Ascending aorta (tissue), 2 donors: ENCODE measurements at regions not wholly inside any gene's neighbourhood (a gene's known extent, or its start where the extent isn't known, plus 50 kb on each side); places are given as distances from the start of the nearest gene placed in this dataset.

Experiments
- DNase-seq, 2 donors: peaks; one replicate each; pipeline ENCODE4 v3.0.0-alpha.2; 2019; ENCODE audit warnings: low spot score in 2 of 2
- H3K27ac ChIP-seq, 2 donors: fragments of 200-600 bp; sonication (generic); one replicate each; pipeline ENCODE4 v1.5.1; 2016 to 2017; ENCODE audit warnings: mild to moderate bottlenecking in 1 of 2
- H3K27me3 ChIP-seq: fragments of 200-600 bp; sonication (generic); one replicate; pipeline ENCODE4 v1.5.1; 2017
- H3K36me3 ChIP-seq, 2 donors: fragments of 200-600 bp; sonication (generic); one replicate each; pipeline ENCODE4 v1.5.1; 2016
- H3K4me1 ChIP-seq, 2 donors: fragments of 200-600 bp; sonication (generic); one replicate each; pipeline ENCODE4 v1.5.1; 2016 to 2017; ENCODE audit warnings: mild to moderate bottlenecking in 1 of 2
- H3K4me3 ChIP-seq, 2 donors: fragments of 200-600 bp; sonication (generic); one replicate each; pipeline ENCODE4 v1.5.1; 2016 to 2017; ENCODE audit warnings: mild to moderate bottlenecking in 1 of 2
- H3K9me3 ChIP-seq, 2 donors: fragments of 200-600 bp; sonication (generic); one replicate each; pipeline ENCODE4 v1.5.1; 2016
- CTCF ChIP-seq, 3 experiments: fragments of 200-600 bp in 2 of 3; fragments of 450-650 bp in 1 of 3; sonication (generic) in 2 of 3; IDR thresholded peaks; one replicate each; pipeline ENCODE4 v1.5.1; 2016 to 2019; ENCODE audit warnings: antibody characterized with exemption in 3 of 3, mild to moderate bottlenecking in 1 of 3, moderate library complexity in 1 of 3
- intact Hi-C: fragments of 100-400 bp; cut with DNase I; formaldehyde crosslinking; loops from one replicate; pipeline ENCODE4 v1.15.1; 2023

- intact Hi-C loops, result no loop called here
These were observed 376.7 kb downstream of the GPM6A start for GRCh38 chr4:175435381-175435783.

GRCh38 chr4:175436196-175436595, 375.9 kb downstream of the GPM6A start:
- TF ChIP-seq CTCF (IDR thresholded peaks at IDR 0.05), result no peak
- no peak for DNase-seq
- no peaks in the 10 kb centered on the region for H3K36me3 ChIP-seq
- no peak overlapping the region for H3K27ac ChIP-seq
- intact Hi-C loops, result no loop called here
- no peak overlapping the region for H3K4me3 ChIP-seq
- no peaks in the 10 kb centered on the region for H3K9me3 ChIP-seq
- no peaks in the 10 kb centered on the region for H3K27me3 ChIP-seq
- no peaks in the 10 kb centered on the region for H3K4me1 ChIP-seq

More at GRCh38 chr4:175435381-175435783, 376.7 kb downstream of the GPM6A start:
- Histone ChIP-seq H3K27ac (no peak overlapping the region), H3K4me1 (no peaks in the 10 kb centered on the region), H3K4me3 (no peak overlapping the region), H3K36me3 (no peaks in the 10 kb centered on the region), H3K9me3 (no peaks in the 10 kb centered on the region), H3K27me3 (no peaks in the 10 kb centered on the region)
- no peak for DNase-seq
- TF ChIP-seq CTCF (IDR thresholded peaks at IDR 0.05), result no peak

- Histone ChIP-seq H3K4me1 (no peaks in the 10 kb centered on the region), H3K9me3 (no peaks in the 10 kb centered on the region), H3K27ac (no peak overlapping the region), H3K27me3 (no peaks in the 10 kb centered on the region), H3K4me3 (no peak overlapping the region), H3K36me3 (no peaks in the 10 kb centered on the region)
- DNase-seq, result no peak
- TF ChIP-seq CTCF (IDR thresholded peaks at IDR 0.05), result no peak
- intact Hi-C loops, result no loop called here
These were observed 371.3 kb downstream of the GPM6A start for GRCh38 chr4:175440786-175441185.

GRCh38 chr4:175441256-175441655, 370.8 kb downstream of the GPM6A start:
- Histone ChIP-seq H3K9me3 (no peaks in the 10 kb centered on the region), H3K27ac (no peak overlapping the region), H3K4me3 (no peak overlapping the region), H3K36me3 (no peaks in the 10 kb centered on the region), H3K4me1 (no peaks in the 10 kb centered on the region), H3K27me3 (no peaks in the 10 kb centered on the region)
- TF ChIP-seq CTCF (IDR thresholded peaks at IDR 0.05), result no peak
- intact Hi-C loops, result no loop called here
- DNase-seq, result no peak

- Histone ChIP-seq H3K27me3 (no peaks in the 10 kb centered on the region), H3K9me3 (no peaks in the 10 kb centered on the region), H3K27ac (no peak overlapping the region), H3K4me1 (no peaks in the 10 kb centered on the region), H3K4me3 (no peak overlapping the region), H3K36me3 (no peaks in the 10 kb centered on the region)
- intact Hi-C loops, result no loop called here
- no peak for TF ChIP-seq CTCF (IDR thresholded peaks at IDR 0.05)
- DNase-seq, result no peak
These were observed 368.5 kb downstream of the GPM6A start for GRCh38 chr4:175443547-175443946.

GRCh38 chr4:175444512-175444911, 367.6 kb downstream of the GPM6A start:
- Histone ChIP-seq H3K9me3 (no peaks in the 10 kb centered on the region), H3K27ac (no peak overlapping the region), H3K4me3 (no peak overlapping the region), H3K27me3 (no peaks in the 10 kb centered on the region), H3K36me3 (no peaks in the 10 kb centered on the region), H3K4me1 (no peaks in the 10 kb centered on the region)
- intact Hi-C loops, result no loop called here
- no peak for DNase-seq
- TF ChIP-seq CTCF (IDR thresholded peaks at IDR 0.05), result no peak
